Natural killer cell (primary cell): ENCODE measurements at regions not wholly inside any gene's neighbourhood (a gene's known extent, or its start where the extent isn't known, plus 50 kb on each side); places are given as distances from the start of the nearest gene placed in this dataset.

Source experiments
- ATAC-seq, 3 donors: fragments of 150-1000 bp in 2 of 3; fragments of 200-7000 bp in 1 of 3; cut with Tn5 transposase; 1 replicate in 1 of 3; 2 replicates in 2 of 3; pipeline ENCODE4 v1.10.0; 2021; ENCODE audit warnings: mild to moderate bottlenecking in 2 of 3, moderate library complexity in 2 of 3
- DNase-seq, 2 donors: peaks; one replicate each; pipeline versions ENCODE4 v3.0.0 to v3.0.0-alpha.2; 2013 to 2021; ENCODE audit warnings: mixed read lengths in 1 of 2
- H3K27ac ChIP-seq: one replicate; pipeline ENCODE4 v1.5.1; 2013; ENCODE audit warnings: mild to moderate bottlenecking, low read length
- H3K27me3 ChIP-seq: one replicate; pipeline ENCODE4 v1.6.1; 2013; ENCODE audit warnings: low read length; ENCODE audit not compliant: control insufficient read depth, insufficient read depth
- H3K36me3 ChIP-seq: one replicate; pipeline ENCODE4 v1.6.1; 2013; ENCODE audit warnings: low read length; ENCODE audit not compliant: control insufficient read depth, insufficient read depth
- H3K4me1 ChIP-seq: one replicate; pipeline ENCODE4 v1.6.1; 2013; ENCODE audit warnings: low read length; ENCODE audit not compliant: control insufficient read depth, insufficient read depth
- H3K4me3 ChIP-seq: one replicate; pipeline ENCODE4 v1.5.1; 2013; ENCODE audit warnings: low read length
- H3K9me3 ChIP-seq: one replicate; pipeline ENCODE4 v1.6.1; 2013; ENCODE audit warnings: low read length; ENCODE audit not compliant: control insufficient read depth, insufficient read depth
- H3K27ac Mint-ChIP-seq, 2 donors: one replicate each; pipeline ENCODE4 v1.8.0; 2022; ENCODE audit warnings: mild to moderate bottlenecking in 2 of 2, mixed read lengths in 2 of 2, moderate library complexity in 1 of 2
- H3K27me3 Mint-ChIP-seq, 2 donors: one replicate each; pipeline ENCODE4 v1.8.0; 2022; ENCODE audit warnings: low read depth in 2 of 2, mixed read lengths in 2 of 2
- H3K36me3 Mint-ChIP-seq: one replicate; pipeline ENCODE4 v1.8.0; 2022; ENCODE audit warnings: mixed read lengths
- H3K4me1 Mint-ChIP-seq, 2 donors: one replicate each; pipeline ENCODE4 v1.8.0; 2022; ENCODE audit warnings: mixed read lengths in 2 of 2
- H3K4me3 Mint-ChIP-seq: one replicate; pipeline ENCODE4 v1.8.0; 2022; ENCODE audit warnings: mild to moderate bottlenecking, moderate library complexity, mixed read lengths
- H3K9me3 Mint-ChIP-seq, 2 donors: one replicate each; pipeline ENCODE4 v1.8.0; 2022; ENCODE audit warnings: mixed read lengths in 2 of 2
- WGBS: methylation state at CpG from one replicate; pipeline ENCODE4 v1.1.7; 2013; ENCODE audit warnings: missing lambda C conversion rate; ENCODE audit not compliant: insufficient coverage; 5-methylcytosine and 5-hydroxymethylcytosine counted together
- intact Hi-C: fragments of 100-400 bp; cut with micrococcal nuclease; formaldehyde crosslinking; loops from one replicate; pipeline ENCODE4 v1.14.2; 2022
- TF ChIP-seq, protein P1 (sequence below): fragments of 200-600 bp; IDR thresholded peaks from one replicate; pipeline ENCODE4 v1.8.0; 2022; ENCODE audit warnings: antibody characterized with exemption

GRCh38 chr2:186187854-186188253 is 298.2 kb upstream of the ZC3H15 start:
- peaks cover 13% of the 10 kb centered on the region for H3K36me3 Mint-ChIP-seq
- no peak overlapping the region for H3K4me3 Mint-ChIP-seq
- no peak overlapping the region for H3K27ac Mint-ChIP-seq
- DNase-seq, result no peak
- no peaks in the 10 kb centered on the region for H3K27me3 Mint-ChIP-seq
- peaks cover 11 to 31% of the 10 kb centered on the region in 2 donors for H3K9me3 Mint-ChIP-seq
- intact Hi-C loops, result no loop called here
- Histone ChIP-seq H3K27me3 (no peaks in the 10 kb centered on the region), H3K36me3 (no peaks in the 10 kb centered on the region), H3K4me1 (no peaks in the 10 kb centered on the region), H3K27ac (no peak overlapping the region), H3K9me3 (no peaks in the 10 kb centered on the region), H3K4me3 (no peak overlapping the region)
- no peak for ATAC-seq
- TF ChIP-seq, protein P1, sequence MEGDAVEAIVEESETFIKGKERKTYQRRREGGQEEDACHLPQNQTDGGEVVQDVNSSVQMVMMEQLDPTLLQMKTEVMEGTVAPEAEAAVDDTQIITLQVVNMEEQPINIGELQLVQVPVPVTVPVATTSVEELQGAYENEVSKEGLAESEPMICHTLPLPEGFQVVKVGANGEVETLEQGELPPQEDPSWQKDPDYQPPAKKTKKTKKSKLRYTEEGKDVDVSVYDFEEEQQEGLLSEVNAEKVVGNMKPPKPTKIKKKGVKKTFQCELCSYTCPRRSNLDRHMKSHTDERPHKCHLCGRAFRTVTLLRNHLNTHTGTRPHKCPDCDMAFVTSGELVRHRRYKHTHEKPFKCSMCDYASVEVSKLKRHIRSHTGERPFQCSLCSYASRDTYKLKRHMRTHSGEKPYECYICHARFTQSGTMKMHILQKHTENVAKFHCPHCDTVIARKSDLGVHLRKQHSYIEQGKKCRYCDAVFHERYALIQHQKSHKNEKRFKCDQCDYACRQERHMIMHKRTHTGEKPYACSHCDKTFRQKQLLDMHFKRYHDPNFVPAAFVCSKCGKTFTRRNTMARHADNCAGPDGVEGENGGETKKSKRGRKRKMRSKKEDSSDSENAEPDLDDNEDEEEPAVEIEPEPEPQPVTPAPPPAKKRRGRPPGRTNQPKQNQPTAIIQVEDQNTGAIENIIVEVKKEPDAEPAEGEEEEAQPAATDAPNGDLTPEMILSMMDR, result no peak
- H3K4me1 Mint-ChIP-seq, result no peaks in the 10 kb centered on the region

- Histone ChIP-seq H3K9me3 (no peaks in the 10 kb centered on the region), H3K4me3 (no peak overlapping the region), H3K4me1 (no peaks in the 10 kb centered on the region), H3K27me3 (no peaks in the 10 kb centered on the region), H3K27ac (no peak overlapping the region), H3K36me3 (no peaks in the 10 kb centered on the region)
- peaks cover 11 to 28% of the 10 kb centered on the region in 2 donors for H3K9me3 Mint-ChIP-seq
- ATAC-seq (no peak), DNase-seq (no peak)
- no peaks in the 10 kb centered on the region for H3K4me1 Mint-ChIP-seq
- H3K4me3 Mint-ChIP-seq, result no peak overlapping the region
- H3K27me3 Mint-ChIP-seq, result no peaks in the 10 kb centered on the region
- intact Hi-C loops, result no loop called here
- TF ChIP-seq, protein P1, result no peak
- H3K36me3 Mint-ChIP-seq, result peaks cover 13% of the 10 kb centered on the region
- no peak overlapping the region for H3K27ac Mint-ChIP-seq
Measured at GRCh38 chr2:186189816-186190215, 296.2 kb upstream of the ZC3H15 start.

DNA sequence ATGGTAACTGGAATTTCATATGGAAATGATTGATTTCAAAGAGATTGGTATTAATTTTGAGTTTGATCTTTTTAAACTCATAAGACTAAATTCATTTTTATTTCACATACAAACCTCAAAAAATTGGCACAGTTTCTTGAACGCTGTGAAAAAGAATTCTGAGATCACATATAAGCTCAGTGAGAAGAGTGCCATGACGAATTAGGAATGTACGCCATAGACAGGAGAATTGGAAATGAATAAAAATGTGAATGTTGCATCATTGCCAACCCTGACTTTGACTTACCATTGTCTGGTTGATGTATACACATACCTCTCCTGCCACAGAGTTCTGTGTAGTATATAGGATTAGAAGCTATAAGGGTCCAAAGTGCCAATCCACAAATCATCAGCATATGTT is 290.4 kb upstream of the ZC3H15 start:
- Histone ChIP-seq H3K27ac (no peak overlapping the region), H3K27me3 (no peaks in the 10 kb centered on the region), H3K4me3 (no peak overlapping the region), H3K4me1 (no peaks in the 10 kb centered on the region), H3K9me3 (no peaks in the 10 kb centered on the region), H3K36me3 (no peaks in the 10 kb centered on the region)
- intact Hi-C loops, result no loop called here
- Mint-ChIP-seq H3K4me1 (no peaks in the 10 kb centered on the region), H3K27ac (no peak overlapping the region), H3K9me3 (peaks cover 6 to 7% of the 10 kb centered on the region in 2 donors), H3K27me3 (no peaks in the 10 kb centered on the region), H3K36me3 (no peaks in the 10 kb centered on the region), H3K4me3 (no peak overlapping the region)
- WGBS, result 84% methylated on average over 3 of the region's 3 CpGs
- TF ChIP-seq, protein P1, result no peak
- DNase-seq, result no peak
- no peak for ATAC-seq

DNA sequence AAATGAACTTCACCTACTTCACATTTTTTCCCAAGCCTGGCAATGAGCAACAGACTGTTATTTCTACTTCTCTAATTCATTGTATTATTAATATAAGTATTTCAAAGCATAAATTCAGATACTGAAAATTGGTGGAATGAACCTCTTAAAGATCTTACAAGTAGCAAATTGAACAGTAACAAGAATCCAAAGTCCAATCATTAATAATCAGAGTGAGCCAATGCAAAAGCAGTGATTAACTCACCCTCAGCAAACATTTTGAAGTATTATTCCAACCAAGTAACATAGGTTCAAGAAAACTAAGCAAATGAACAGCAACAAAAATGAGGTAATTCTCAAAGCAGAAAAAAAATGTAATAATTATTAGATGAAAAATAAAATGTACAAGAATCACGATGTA is 288.1 kb upstream of the ZC3H15 start:
- Mint-ChIP-seq H3K27me3 (no peaks in the 10 kb centered on the region), H3K36me3 (peaks cover 3% of the 10 kb centered on the region), H3K27ac (no peak overlapping the region), H3K4me1 (no peaks in the 10 kb centered on the region), H3K4me3 (no peak overlapping the region), H3K9me3 (peaks cover 5 to 12% of the 10 kb centered on the region in 2 donors)
- DNase-seq (no peak), ATAC-seq (no peak)
- H3K36me3 ChIP-seq, result no peaks in the 10 kb centered on the region
- H3K9me3 ChIP-seq, result no peaks in the 10 kb centered on the region
- no peak overlapping the region for H3K27ac ChIP-seq
- intact Hi-C loops, result no loop called here
- no peaks in the 10 kb centered on the region for H3K4me1 ChIP-seq
- no peak overlapping the region for H3K4me3 ChIP-seq
- TF ChIP-seq, protein P1, result no peak
- WGBS, result no CpG with 5 or more reads among the region's 1 CpG
- H3K27me3 ChIP-seq, result no peaks in the 10 kb centered on the region
